ENCODE measurements at regions not wholly inside any gene's neighbourhood (a gene's known extent, or its start where the extent isn't known, plus 50 kb on each side); places are given as distances from the start of the nearest gene placed in this dataset.

GRCh38 chr3:127487196-127487595 lies 103.3 kb downstream of the TPRA1 start:
- Histone ChIP-seq H3K4me3 (ENCODE audit: low read depth in 1 of 2, low read length in 1 of 2) (no peak overlapping the region), H3K9me3 (no peaks in the 10 kb centered on the region), H3K36me3 (no peaks in the 10 kb centered on the region), H3K27me3 (peaks cover 46% of the 10 kb centered on the region), H3K4me1 (ENCODE audit: control insufficient read depth in 1 of 2, insufficient read depth in 1 of 2, low read depth in 1 of 2, low read length in 1 of 2) (no peaks in the 10 kb centered on the region), H3K27ac (no peak overlapping the region)
- TF ChIP-seq, protein P1, sequence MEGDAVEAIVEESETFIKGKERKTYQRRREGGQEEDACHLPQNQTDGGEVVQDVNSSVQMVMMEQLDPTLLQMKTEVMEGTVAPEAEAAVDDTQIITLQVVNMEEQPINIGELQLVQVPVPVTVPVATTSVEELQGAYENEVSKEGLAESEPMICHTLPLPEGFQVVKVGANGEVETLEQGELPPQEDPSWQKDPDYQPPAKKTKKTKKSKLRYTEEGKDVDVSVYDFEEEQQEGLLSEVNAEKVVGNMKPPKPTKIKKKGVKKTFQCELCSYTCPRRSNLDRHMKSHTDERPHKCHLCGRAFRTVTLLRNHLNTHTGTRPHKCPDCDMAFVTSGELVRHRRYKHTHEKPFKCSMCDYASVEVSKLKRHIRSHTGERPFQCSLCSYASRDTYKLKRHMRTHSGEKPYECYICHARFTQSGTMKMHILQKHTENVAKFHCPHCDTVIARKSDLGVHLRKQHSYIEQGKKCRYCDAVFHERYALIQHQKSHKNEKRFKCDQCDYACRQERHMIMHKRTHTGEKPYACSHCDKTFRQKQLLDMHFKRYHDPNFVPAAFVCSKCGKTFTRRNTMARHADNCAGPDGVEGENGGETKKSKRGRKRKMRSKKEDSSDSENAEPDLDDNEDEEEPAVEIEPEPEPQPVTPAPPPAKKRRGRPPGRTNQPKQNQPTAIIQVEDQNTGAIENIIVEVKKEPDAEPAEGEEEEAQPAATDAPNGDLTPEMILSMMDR (IDR thresholded peaks at IDR 0.05) = no peak

GRCh38 chr3:127486321-127486944 lies 104.1 kb downstream of the TPRA1 start:
- TF ChIP-seq, protein P1 (IDR thresholded peaks at IDR 0.05) = no peak
- no peaks in the 10 kb centered on the region for H3K4me1 ChIP-seq (ENCODE audit: control insufficient read depth in 1 of 2, insufficient read depth in 1 of 2, low read depth in 1 of 2, low read length in 1 of 2)

GRCh38 chr3:127485396-127486170 lies 105.0 kb downstream of the TPRA1 start:
- Histone ChIP-seq H3K27ac (no peak overlapping the region), H3K36me3 (no peaks in the 10 kb centered on the region), H3K9me3 (no peaks in the 10 kb centered on the region), H3K4me3 (ENCODE audit: low read depth in 1 of 2, low read length in 1 of 2) (no peak overlapping the region), H3K27me3 (peaks cover 46% of the 10 kb centered on the region), H3K4me1 (ENCODE audit: control insufficient read depth in 1 of 2, insufficient read depth in 1 of 2, low read depth in 1 of 2, low read length in 1 of 2) (no peaks in the 10 kb centered on the region)
- TF ChIP-seq, protein P1 (IDR thresholded peaks at IDR 0.05) = no peak

More at GRCh38 chr3:127486321-127486944, 104.1 kb downstream of the TPRA1 start:
- Histone ChIP-seq H3K9me3 (no peaks in the 10 kb centered on the region), H3K27me3 (peaks cover 46% of the 10 kb centered on the region), H3K27ac (no peak overlapping the region), H3K36me3 (no peaks in the 10 kb centered on the region), H3K4me3 (ENCODE audit: low read depth in 1 of 2, low read length in 1 of 2) (no peak overlapping the region)

- no peak overlapping the region for H3K27ac ChIP-seq
- H3K9me3 ChIP-seq = no peaks in the 10 kb centered on the region
- no peaks in the 10 kb centered on the region for H3K4me1 ChIP-seq (ENCODE audit: control insufficient read depth in 1 of 2, insufficient read depth in 1 of 2, low read depth in 1 of 2, low read length in 1 of 2)
- peaks cover 46% of the 10 kb centered on the region for H3K27me3 ChIP-seq
- no peak overlapping the region for H3K4me3 ChIP-seq (ENCODE audit: low read depth in 1 of 2, low read length in 1 of 2)
- H3K36me3 ChIP-seq = no peaks in the 10 kb centered on the region
- TF ChIP-seq, protein P1 (IDR thresholded peaks at IDR 0.05) = no peak
These were observed 105.7 kb downstream of the TPRA1 start for GRCh38 chr3:127484601-127485388.

DNA sequence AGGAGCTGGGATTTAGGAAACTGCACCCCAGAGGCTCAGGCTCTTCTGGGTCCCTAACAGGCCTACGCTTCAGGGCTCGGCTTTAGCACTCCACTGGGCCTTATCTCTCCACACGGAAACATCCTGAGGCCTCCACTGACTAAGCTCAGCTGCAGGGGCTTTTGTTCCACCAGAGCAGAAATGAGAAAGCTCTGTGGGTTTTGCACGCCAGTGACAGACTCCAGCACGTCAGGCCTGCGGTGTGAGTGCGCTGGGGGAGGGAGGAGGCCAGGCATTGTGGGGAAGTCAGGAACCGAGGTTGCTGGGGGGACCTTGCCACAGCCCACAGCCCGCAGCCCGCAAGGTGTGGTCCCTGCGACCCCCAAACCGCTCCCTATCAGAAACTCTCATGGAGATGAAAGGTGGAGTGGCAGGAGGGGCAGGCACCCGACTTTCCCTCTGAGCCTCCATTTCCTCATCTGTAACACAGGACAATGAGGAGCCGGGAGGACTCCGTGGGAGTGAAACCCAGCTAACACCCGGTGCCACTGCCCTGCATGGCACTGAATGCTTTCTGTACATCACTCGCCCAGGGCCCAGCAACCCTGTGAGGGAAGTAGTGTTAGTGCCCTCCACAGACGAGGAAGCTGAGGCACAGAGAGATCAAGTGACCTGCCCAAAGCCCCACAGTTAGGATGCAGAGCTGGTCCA lies 106.5 kb downstream of the TPRA1 start:
- TF ChIP-seq, protein P1 (IDR thresholded peaks at IDR 0.05) = no peak
- H3K4me1 ChIP-seq (ENCODE audit: control insufficient read depth in 1 of 2, insufficient read depth in 1 of 2, low read depth in 1 of 2, low read length in 1 of 2) = no peaks in the 10 kb centered on the region
- no peak overlapping the region for H3K27ac ChIP-seq
- H3K27me3 ChIP-seq = peaks cover 46% of the 10 kb centered on the region
- H3K9me3 ChIP-seq = no peaks in the 10 kb centered on the region
- no peaks in the 10 kb centered on the region for H3K36me3 ChIP-seq
- H3K4me3 ChIP-seq (ENCODE audit: low read depth in 1 of 2, low read length in 1 of 2) = no peak overlapping the region

Data from neutrophil (primary cell).